ENCODE measurements at regions not wholly inside any gene's neighbourhood (a gene's known extent, or its start where the extent isn't known, plus 50 kb on each side); places are given as distances from the start of the nearest gene placed in this dataset.

GRCh38 chr22:49466878-49467595, 360.6 kb downstream of the BRD1 start:
- no peak for TF ChIP-seq EZH2phosphoT487 (IDR thresholded peaks at IDR 0.05; ENCODE audit: unreplicated experiment)
- no peak for TF ChIP-seq CTCF (conservative IDR thresholded peaks at IDR 0.05; ENCODE audit: low read depth in 2 of 2)
- TF ChIP-seq REST (IDR thresholded peaks at IDR 0.05; ENCODE audit: unreplicated experiment), result no peak
- no peak for TF ChIP-seq ETS1 (IDR thresholded peaks at IDR 0.05)
- no peak for TF ChIP-seq CREB1 (CRISPR knock-in tag; IDR thresholded peaks at IDR 0.05; ENCODE audit: low read depth)
- no peak for TF ChIP-seq POLR2AphosphoS5 (IDR thresholded peaks at IDR 0.05; ENCODE audit: low read depth)
- TF ChIP-seq EZH2 (IDR thresholded peaks at IDR 0.05; ENCODE audit: low read depth, unreplicated experiment), result no peak
- no peak for TF ChIP-seq ZNF114 (CRISPR knock-in tag; IDR thresholded peaks at IDR 0.05)
- TF ChIP-seq JUNB (IDR thresholded peaks at IDR 0.05; ENCODE audit: unreplicated experiment), result no peak

Measured in GM23338 (cell line).